ENCODE measurements at regions not wholly inside any gene's neighbourhood (a gene's known extent, or its start where the extent isn't known, plus 50 kb on each side); places are given as distances from the start of the nearest gene placed in this dataset.

DNA sequence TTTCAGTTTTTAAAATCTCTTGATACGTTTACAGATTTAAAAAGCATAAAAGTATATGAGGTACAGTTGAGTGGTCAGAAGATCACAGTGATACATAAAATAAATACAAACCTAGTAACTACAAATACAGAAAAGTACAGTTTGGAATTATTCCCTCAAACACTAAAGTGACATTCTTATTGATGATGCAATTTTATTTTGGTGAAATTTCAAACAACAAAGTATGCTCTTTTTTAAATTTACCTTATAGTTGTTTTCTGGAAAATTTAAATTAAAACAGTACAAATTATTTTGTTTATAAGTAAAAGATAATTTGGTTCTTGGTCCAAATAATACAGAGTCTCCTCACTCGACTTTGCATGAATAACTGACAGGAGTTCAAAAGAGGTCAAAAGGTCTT, 1305.1 kb upstream of the GJE1 start:
- DNase-seq (ENCODE audit: low read depth): no peak
- no peak for TF ChIP-seq CTCF (IDR thresholded peaks at IDR 0.05; ENCODE audit: control insufficient read depth, extremely low read depth, insufficient read depth)
- no peak overlapping the region for H3K4me3 ChIP-seq (ENCODE audit: low read depth, low read length)

DNA sequence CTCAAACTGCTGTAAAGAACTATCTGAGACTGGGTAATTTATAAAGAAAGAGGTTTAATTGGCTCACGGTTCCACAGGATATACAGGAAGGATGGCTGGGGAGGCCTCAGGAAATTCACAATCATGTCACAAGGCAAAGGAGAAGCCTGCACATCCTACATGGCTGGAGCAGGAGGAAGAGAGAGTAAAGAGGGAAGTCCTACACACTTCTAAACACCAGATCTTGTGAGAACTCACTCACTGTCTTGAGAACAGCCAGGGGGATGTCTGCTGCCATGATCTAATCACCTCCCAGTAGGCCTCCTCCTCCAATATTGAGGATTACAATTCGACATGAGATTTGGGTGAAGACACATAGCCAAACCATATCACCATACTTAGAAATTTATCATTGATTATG, 1307.0 kb upstream of the GJE1 start:
- TF ChIP-seq CTCF (IDR thresholded peaks at IDR 0.05; ENCODE audit: control insufficient read depth, extremely low read depth, insufficient read depth): no peak
- no peak overlapping the region for H3K4me3 ChIP-seq (ENCODE audit: low read depth, low read length)
- DNase-seq (ENCODE audit: low read depth): no peak

GRCh38 chr6:140824595-140824994, 1308.1 kb upstream of the GJE1 start:
- no peak overlapping the region for H3K4me3 ChIP-seq (ENCODE audit: low read depth, low read length)
- no peak for TF ChIP-seq CTCF (IDR thresholded peaks at IDR 0.05; ENCODE audit: control insufficient read depth, extremely low read depth, insufficient read depth)
- DNase-seq (ENCODE audit: low read depth): no peak

- DNase-seq (ENCODE audit: low read depth): no peak
- H3K4me3 ChIP-seq (ENCODE audit: low read depth, low read length): no peak overlapping the region
- TF ChIP-seq CTCF (IDR thresholded peaks at IDR 0.05; ENCODE audit: control insufficient read depth, extremely low read depth, insufficient read depth): no peak
Measured at GRCh38 chr6:140821196-140821595, 1311.5 kb upstream of the GJE1 start.

DNA sequence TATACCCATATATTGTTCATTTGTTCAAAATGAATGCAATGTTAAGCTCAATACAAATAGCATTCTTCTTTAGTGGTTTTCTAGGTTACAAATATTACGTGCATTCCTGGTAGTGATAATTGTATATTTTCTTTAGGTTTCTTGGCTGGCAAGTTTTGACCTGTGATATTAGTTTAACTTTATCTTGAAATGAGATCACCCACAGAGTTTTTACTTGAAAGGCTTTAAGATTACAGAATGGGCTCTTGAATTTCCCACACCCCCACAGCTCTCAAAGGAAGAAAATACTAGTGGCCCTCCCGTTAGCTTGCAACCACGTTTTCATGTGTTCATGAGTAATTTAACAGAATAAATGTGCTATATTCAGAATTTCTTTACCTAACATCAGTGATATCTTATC, 1315.5 kb upstream of the GJE1 start:
- DNase-seq (ENCODE audit: low read depth): no peak
- no peak overlapping the region for H3K4me3 ChIP-seq (ENCODE audit: low read depth, low read length)
- no peak for TF ChIP-seq CTCF (IDR thresholded peaks at IDR 0.05; ENCODE audit: control insufficient read depth, extremely low read depth, insufficient read depth)

DNA sequence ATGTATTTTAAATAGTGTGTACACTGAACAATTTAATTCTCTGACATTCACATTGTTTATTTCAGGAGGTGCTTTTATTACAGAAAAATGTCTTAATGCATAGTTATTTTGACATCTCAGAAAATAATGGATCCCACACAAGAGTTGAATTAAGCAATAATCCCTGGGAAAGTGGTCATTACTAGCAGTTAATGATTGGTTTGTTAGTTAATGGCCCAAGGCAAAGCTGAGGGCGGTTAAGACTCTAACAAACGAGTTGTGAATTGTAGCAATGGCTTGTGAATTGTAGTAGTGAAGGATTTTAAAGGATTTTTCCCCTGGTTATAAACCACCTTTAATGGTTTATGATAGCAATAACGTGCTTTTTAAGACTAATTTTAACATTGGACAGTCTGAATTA, 1316.0 kb upstream of the GJE1 start:
- DNase-seq (ENCODE audit: low read depth): no peak
- H3K4me3 ChIP-seq (ENCODE audit: low read depth, low read length): no peak overlapping the region
- no peak for TF ChIP-seq CTCF (IDR thresholded peaks at IDR 0.05; ENCODE audit: control insufficient read depth, extremely low read depth, insufficient read depth)

DNA sequence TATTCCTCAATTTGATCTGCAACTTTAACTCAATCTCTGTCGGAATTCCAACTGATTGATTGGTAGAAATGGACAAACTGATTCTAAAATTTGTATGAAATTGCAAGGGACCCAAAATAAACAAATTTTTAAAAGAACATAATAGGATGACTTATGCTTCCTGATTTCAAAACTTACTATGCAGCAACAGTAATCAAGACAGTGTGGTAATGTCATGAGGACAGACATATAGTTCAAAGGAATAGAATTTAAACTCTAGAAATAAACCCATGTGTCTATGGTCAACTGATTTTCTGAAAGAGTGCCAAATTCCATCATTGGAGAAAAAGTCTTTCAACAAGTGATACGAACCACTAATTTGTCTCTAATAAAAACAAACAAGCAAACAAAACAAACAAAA, 1320.1 kb upstream of the GJE1 start:
- no peak for DNase-seq (ENCODE audit: low read depth)
- no peak overlapping the region for H3K4me3 ChIP-seq (ENCODE audit: low read depth, low read length)
- no peak for TF ChIP-seq CTCF (IDR thresholded peaks at IDR 0.05; ENCODE audit: control insufficient read depth, extremely low read depth, insufficient read depth)
